GM18909 (cell line): ENCODE measurements at regions not wholly inside any gene's neighbourhood (a gene's known extent, or its start where the extent isn't known, plus 50 kb on each side); places are given as distances from the start of the nearest gene placed in this dataset.
"Not testable (repeated sequence)": the region's sequence is repeated elsewhere in the genome, so short reads cannot be mapped to it uniquely, and the experiment has no call there.

ENCODE experiments used
- ATAC-seq: cut with Tn5 transposase; IDR thresholded peaks from one replicate; pipeline ENCODE4 v1.9.1; 2021; ENCODE audit warnings: mild to moderate bottlenecking; ENCODE audit not compliant: unreplicated experiment, poor library complexity

- no peak for ATAC-seq
Measured at GRCh38 chr13:59409211-59409610, 754.5 kb downstream of the DIAPH3 start.

- no peak for ATAC-seq
Measured at GRCh38 chr13:59409634-59410200, 754.0 kb downstream of the DIAPH3 start.

- ATAC-seq = no peak
Measured at GRCh38 chr13:59413126-59413525, 750.6 kb downstream of the DIAPH3 start.

GRCh38 chr13:59414006-59414405, 749.7 kb downstream of the DIAPH3 start:
- ATAC-seq = no peak

- no peak for ATAC-seq
Measured at GRCh38 chr13:59415498-59415897, 748.2 kb downstream of the DIAPH3 start.

GRCh38 chr13:59416561-59416960, 747.2 kb downstream of the DIAPH3 start:
- no peak for ATAC-seq

- no peak for ATAC-seq
Measured at GRCh38 chr13:59422646-59423045, 741.1 kb downstream of the DIAPH3 start.

GRCh38 chr13:59423708-59424340, 739.9 kb downstream of the DIAPH3 start:
- ATAC-seq = no peak

GRCh38 chr13:59424661-59425060, 739.1 kb downstream of the DIAPH3 start:
- no peak for ATAC-seq

- no peak for ATAC-seq
Measured at GRCh38 chr13:59425211-59425741, 738.5 kb downstream of the DIAPH3 start.

- no peak for ATAC-seq
Measured at GRCh38 chr13:59435024-59435423, 728.7 kb downstream of the DIAPH3 start.

- ATAC-seq = no peak
Measured at GRCh38 chr13:59437544-59438301, 726.0 kb downstream of the DIAPH3 start.

GRCh38 chr13:59439776-59440428, 723.8 kb downstream of the DIAPH3 start:
- ATAC-seq = no peak

- not testable (repeated sequence) for ATAC-seq
Measured at GRCh38 chr13:59441068-59441467, 722.7 kb downstream of the DIAPH3 start.

- no peak for ATAC-seq
Measured at GRCh38 chr13:59441596-59442280, 722.0 kb downstream of the DIAPH3 start.

GRCh38 chr13:59442461-59442860, 721.3 kb downstream of the DIAPH3 start:
- ATAC-seq = no peak

GRCh38 chr13:59442944-59443486, 720.7 kb downstream of the DIAPH3 start:
- no peak for ATAC-seq

GRCh38 chr13:59444210-59444857, 719.4 kb downstream of the DIAPH3 start:
- no peak for ATAC-seq

GRCh38 chr13:59445812-59446211, 717.9 kb downstream of the DIAPH3 start:
- ATAC-seq = no peak

- no peak for ATAC-seq
Measured at GRCh38 chr13:59446391-59446790, 717.3 kb downstream of the DIAPH3 start.
